Pancreas (tissue), 10 donors: ENCODE measurements at regions not wholly inside any gene's neighbourhood (a gene's known extent, or its start where the extent isn't known, plus 50 kb on each side); places are given as distances from the start of the nearest gene placed in this dataset.
"Not testable (repeated sequence)": the region's sequence is repeated elsewhere in the genome, so short reads cannot be mapped to it uniquely, and the experiment has no call there.

Experiments used
- ATAC-seq, 4 donors: fragments of 200-7000 bp; cut with Tn5 transposase; one replicate each; pipeline versions ENCODE4 v1.8.0 to v1.9.1; 2020; ENCODE audit warnings: mild to moderate bottlenecking in 4 of 4, moderate library complexity in 4 of 4
- DNase-seq, 6 donors: peaks; one replicate each; pipeline ENCODE4 v3.0.0-alpha.2; 2020
- FAIRE-seq: peaks from 2 replicates; lab custom pipeline; 2012; peaks lifted over from hg19 to GRCh38; lab: Jason Lieb, UNC
- H3K27ac ChIP-seq, 4 donors: fragments of 200-600 bp; sonication (generic); 1 replicate in 3 of 4; 2 replicates in 1 of 4; pipeline versions ENCODE4 v1.5.0 to v1.8.0; 2020
- H3K27me3 ChIP-seq, 4 donors: fragments of 200-600 bp; one replicate each; pipeline ENCODE4 v1.8.0; 2021
- H3K36me3 ChIP-seq, 3 donors: fragments of 200-600 bp; sonication (generic) in 1 of 3; one replicate each; pipeline versions ENCODE4 v1.5.0 to v1.8.0; 2020 to 2021
- H3K4me1 ChIP-seq, 3 donors: fragments of 200-600 bp; one replicate each; pipeline ENCODE4 v1.8.0; 2021
- H3K4me3 ChIP-seq, 4 donors: fragments of 200-600 bp; sonication (generic) in 2 of 4; one replicate each; pipeline versions ENCODE4 v1.5.0 to v1.8.0; 2020 to 2021
- H3K9me3 ChIP-seq, 4 donors: fragments of 200-600 bp; one replicate each; pipeline ENCODE4 v1.8.0; 2021
- WGBS, 2 donors: extraction: QIAGEN DNeasy Blood & Tissue Kit; methylation state at CpG; one replicate each; pipeline ENCODE4 v1.1.7; 2013; 5-methylcytosine and 5-hydroxymethylcytosine counted together
- intact Hi-C, 3 donors: fragments of 100-400 bp; cut with DNase I; formaldehyde crosslinking; loops; one replicate each; pipeline versions ENCODE4 v1.11.1 to v1.14.2; 2022
- TF ChIP-seq, protein P1 (sequence below), 4 donors: fragments of 200-600 bp; sonication (generic) in 3 of 4; IDR thresholded peaks; one replicate each; pipeline versions ENCODE4 v1.5.0 to v1.8.0; 2021; ENCODE audit warnings: antibody characterized with exemption in 4 of 4
- donor health status: healthy with polysubstance abuse.
- donor health status: DM: no; HTN: no; CAD: no; lungs with moderate emphysema.
- donor health status: DM: no; HTN: no; CAD: no.
- donor health status: control.
- donor health status: control.
- donor health status: Bipolar disorder and iron deficiency.
- donor health status: DM: yes; HTN: yes; CAD: no.
- donor health status: DM: no; HTN: no; CAD: no.
- donor health status: DM: no; HTN: no; CAD: no.
- donor health status: DM: yes; HTN: yes; CAD: no.

DNA sequence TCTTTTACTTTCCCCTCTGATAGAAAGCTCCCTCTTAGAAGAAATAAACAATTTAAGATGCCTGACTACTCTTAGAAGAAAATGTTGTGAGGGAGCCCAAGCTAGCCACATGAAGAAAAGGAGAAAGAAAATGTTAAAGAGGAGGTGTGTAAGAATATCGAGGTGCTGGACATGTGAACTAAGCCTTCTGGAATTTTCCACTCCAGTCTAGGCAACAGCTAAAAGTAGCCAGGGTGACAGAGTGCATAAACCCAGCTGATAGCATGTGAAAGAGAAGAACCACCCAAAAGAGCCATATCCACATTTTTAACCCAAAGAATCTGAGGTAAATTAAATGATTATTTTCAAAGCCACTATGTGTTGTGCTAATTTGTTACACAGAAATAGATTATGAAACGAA, 1690.6 kb upstream of the LRRTM3 start:
- H3K9me3 ChIP-seq, result no peaks in the 10 kb centered on the region
- H3K27ac ChIP-seq, result no peak overlapping the region
- H3K27me3 ChIP-seq, result no peaks in the 10 kb centered on the region
- ATAC-seq, result no peak
- TF ChIP-seq, protein P1, sequence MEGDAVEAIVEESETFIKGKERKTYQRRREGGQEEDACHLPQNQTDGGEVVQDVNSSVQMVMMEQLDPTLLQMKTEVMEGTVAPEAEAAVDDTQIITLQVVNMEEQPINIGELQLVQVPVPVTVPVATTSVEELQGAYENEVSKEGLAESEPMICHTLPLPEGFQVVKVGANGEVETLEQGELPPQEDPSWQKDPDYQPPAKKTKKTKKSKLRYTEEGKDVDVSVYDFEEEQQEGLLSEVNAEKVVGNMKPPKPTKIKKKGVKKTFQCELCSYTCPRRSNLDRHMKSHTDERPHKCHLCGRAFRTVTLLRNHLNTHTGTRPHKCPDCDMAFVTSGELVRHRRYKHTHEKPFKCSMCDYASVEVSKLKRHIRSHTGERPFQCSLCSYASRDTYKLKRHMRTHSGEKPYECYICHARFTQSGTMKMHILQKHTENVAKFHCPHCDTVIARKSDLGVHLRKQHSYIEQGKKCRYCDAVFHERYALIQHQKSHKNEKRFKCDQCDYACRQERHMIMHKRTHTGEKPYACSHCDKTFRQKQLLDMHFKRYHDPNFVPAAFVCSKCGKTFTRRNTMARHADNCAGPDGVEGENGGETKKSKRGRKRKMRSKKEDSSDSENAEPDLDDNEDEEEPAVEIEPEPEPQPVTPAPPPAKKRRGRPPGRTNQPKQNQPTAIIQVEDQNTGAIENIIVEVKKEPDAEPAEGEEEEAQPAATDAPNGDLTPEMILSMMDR (IDR thresholded peaks at IDR 0.05), result no peak
- no peak for FAIRE-seq
- no peak overlapping the region for H3K4me3 ChIP-seq
- H3K36me3 ChIP-seq, result no peaks in the 10 kb centered on the region
- WGBS, 2 donors, result 48 to 57% methylated on average over 2 of the region's 2 CpGs
- intact Hi-C loops, result no loop called here
- no peak for DNase-seq
- no peaks in the 10 kb centered on the region for H3K4me1 ChIP-seq

GRCh38 chr10:65235846-65236245, 1690.0 kb upstream of the LRRTM3 start:
- Histone ChIP-seq H3K9me3 (no peaks in the 10 kb centered on the region), H3K4me1 (no peaks in the 10 kb centered on the region), H3K27ac (no peak overlapping the region), H3K36me3 (no peaks in the 10 kb centered on the region), H3K4me3 (no peak overlapping the region), H3K27me3 (no peaks in the 10 kb centered on the region)
- ATAC-seq (no peak), DNase-seq (no peak), FAIRE-seq (no peak)
- 57 to 66% methylated on average over 2 of the region's 2 CpGs for WGBS, 2 donors
- intact Hi-C loops, result no loop called here
- TF ChIP-seq, protein P1 (IDR thresholded peaks at IDR 0.05), result no peak

- no peak for DNase-seq
- no peak for FAIRE-seq
- ATAC-seq, result no peak
- Histone ChIP-seq H3K9me3 (no peaks in the 10 kb centered on the region), H3K4me1 (no peaks in the 10 kb centered on the region), H3K27me3 (no peaks in the 10 kb centered on the region), H3K27ac (no peak overlapping the region), H3K36me3 (no peaks in the 10 kb centered on the region), H3K4me3 (no peak overlapping the region)
- WGBS, 2 donors, result 70 to 82% methylated on average over 2 of the region's 2 CpGs
- intact Hi-C loops, result no loop called here
- TF ChIP-seq, protein P1 (IDR thresholded peaks at IDR 0.05), result no peak
Observed at GRCh38 chr10:65265451-65265954, 1660.3 kb upstream of the LRRTM3 start.

DNA sequence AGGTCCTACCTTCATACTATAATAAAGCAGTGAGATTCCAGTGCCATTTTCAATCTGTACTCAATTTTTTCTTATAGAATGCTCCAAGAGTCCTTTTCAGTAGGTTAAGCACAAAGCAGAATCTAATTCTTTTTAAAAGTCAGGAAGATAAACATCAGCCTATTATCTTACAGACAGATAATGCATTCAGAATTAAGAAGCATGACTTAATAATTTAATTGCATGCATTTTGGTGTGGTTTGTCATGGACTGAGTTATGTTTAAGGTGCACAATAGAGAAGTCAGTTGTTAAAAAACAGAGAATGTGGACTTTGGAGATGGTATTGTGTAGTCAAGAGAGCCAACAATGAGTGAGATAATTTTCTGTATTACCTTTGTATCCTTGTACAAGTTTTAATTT, 1656.3 kb upstream of the LRRTM3 start:
- H3K36me3 ChIP-seq, H3K9me3 ChIP-seq, H3K27me3 ChIP-seq, ATAC-seq, H3K4me1 ChIP-seq, intact Hi-C loops, DNase-seq, H3K4me3 ChIP-seq, FAIRE-seq, H3K27ac ChIP-seq: not testable (repeated sequence)

GRCh38 chr10:65270969-65271368, 1654.9 kb upstream of the LRRTM3 start:
- no peaks in the 10 kb centered on the region for H3K36me3 ChIP-seq
- no peaks in the 10 kb centered on the region for H3K4me1 ChIP-seq
- ATAC-seq (no peak), DNase-seq (no peak), FAIRE-seq (no peak)
- no peak overlapping the region for H3K27ac ChIP-seq
- no peak overlapping the region for H3K4me3 ChIP-seq
- TF ChIP-seq, protein P1 (IDR thresholded peaks at IDR 0.05), result no peak
- no peaks in the 10 kb centered on the region for H3K27me3 ChIP-seq
- intact Hi-C loops, result no loop called here
- no peaks in the 10 kb centered on the region for H3K9me3 ChIP-seq
- WGBS, 2 donors, result 87 to 94% methylated on average over 10 of the region's 10 CpGs
